ENCODE measurements at regions not wholly inside any gene's neighbourhood (a gene's known extent, or its start where the extent isn't known, plus 50 kb on each side); places are given as distances from the start of the nearest gene placed in this dataset.

DNA sequence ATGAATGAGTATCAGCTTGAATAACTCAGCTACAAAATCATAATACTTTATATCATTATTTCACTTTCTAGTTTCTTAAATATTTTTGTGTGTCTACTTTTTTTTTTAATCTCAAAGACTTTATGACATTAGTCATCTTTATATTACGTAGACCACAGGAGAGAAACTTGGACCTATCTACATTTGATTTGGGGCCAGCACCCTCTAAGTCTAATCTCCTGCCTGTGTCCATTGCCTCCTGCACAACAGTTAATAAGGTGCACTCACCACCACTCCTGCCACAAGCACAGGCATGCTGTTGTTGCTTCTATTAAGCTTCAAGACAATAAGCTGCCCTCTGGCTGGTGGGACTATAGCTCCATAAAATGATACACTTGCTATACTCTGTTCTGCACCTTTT lies 70.4 kb downstream of the DIRAS3 start:
- H3K4me1 ChIP-seq = peaks cover 0 to 10% (median 0%) of the 10 kb centered on the region in 12 donors
- no peaks in the 10 kb centered on the region for H3K36me3 ChIP-seq
- no peak overlapping the region for H3K4me3 ChIP-seq
- ATAC-seq (no peak), DNase-seq (no peak)
- 52 to 72% (median 59%) methylated on average over 1 of the region's 1 CpG for WGBS, 4 donors
- TF ChIP-seq, protein P1, sequence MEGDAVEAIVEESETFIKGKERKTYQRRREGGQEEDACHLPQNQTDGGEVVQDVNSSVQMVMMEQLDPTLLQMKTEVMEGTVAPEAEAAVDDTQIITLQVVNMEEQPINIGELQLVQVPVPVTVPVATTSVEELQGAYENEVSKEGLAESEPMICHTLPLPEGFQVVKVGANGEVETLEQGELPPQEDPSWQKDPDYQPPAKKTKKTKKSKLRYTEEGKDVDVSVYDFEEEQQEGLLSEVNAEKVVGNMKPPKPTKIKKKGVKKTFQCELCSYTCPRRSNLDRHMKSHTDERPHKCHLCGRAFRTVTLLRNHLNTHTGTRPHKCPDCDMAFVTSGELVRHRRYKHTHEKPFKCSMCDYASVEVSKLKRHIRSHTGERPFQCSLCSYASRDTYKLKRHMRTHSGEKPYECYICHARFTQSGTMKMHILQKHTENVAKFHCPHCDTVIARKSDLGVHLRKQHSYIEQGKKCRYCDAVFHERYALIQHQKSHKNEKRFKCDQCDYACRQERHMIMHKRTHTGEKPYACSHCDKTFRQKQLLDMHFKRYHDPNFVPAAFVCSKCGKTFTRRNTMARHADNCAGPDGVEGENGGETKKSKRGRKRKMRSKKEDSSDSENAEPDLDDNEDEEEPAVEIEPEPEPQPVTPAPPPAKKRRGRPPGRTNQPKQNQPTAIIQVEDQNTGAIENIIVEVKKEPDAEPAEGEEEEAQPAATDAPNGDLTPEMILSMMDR (IDR thresholded peaks at IDR 0.05) = no peak
- TF ChIP-seq POLR2A (IDR thresholded peaks at IDR 0.05) = no peak
- no peak overlapping the region for H3K27ac ChIP-seq
- intact Hi-C loops (cut with DNase I) = no loop called here
- H3K27me3 ChIP-seq = no peaks in the 10 kb centered on the region
- H3K9me3 ChIP-seq = no peaks in the 10 kb centered on the region

DNA sequence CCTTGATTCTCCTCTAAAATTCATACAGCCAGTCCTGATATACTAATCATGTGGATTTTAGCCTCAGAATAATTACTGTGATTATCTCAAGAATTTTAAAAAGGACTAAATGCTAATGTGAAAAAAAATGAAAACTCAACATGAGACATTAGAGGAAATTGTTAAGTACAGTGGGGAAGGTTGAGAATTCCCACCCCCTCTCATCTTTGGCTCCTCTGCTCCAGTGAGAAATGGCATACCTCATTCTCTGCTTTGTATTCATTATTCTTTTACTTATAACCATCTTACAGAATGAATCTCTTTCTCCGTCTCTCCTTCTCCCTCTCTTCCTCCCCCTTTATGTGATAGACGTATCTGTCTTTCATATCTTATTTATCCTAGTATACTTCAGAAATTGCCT lies 70.9 kb downstream of the DIRAS3 start:
- intact Hi-C loops (cut with DNase I) = no loop called here

DNA sequence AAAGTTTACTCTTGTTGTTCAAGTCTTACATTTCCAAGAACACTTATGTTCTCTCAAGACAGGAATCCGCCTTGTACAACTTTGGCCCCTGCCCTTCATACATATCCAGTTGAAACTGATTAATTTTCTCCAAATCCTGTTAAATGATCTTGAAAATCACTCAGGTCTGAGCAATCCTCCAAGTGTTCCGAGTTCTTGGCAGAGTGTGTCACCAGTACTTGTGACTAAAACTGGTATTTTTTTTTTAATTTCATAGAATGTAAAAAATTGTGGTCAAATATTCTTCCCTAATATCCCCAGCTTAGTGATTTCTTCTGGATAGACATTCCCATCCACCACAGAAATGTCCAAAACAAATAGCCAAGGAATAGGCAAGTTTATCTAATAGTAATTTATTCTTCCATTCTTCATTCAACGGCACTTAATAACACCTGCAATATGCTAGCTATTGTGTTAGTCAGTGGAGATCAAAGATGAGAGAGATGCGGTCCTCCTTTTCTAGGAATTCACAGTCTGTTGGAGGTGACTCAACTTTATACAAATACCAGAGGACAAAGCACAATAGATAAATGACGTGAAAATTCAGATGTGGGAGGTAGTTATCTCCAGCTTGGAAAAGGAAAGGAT lies 71.4 kb downstream of the DIRAS3 start:
- Histone ChIP-seq H3K4me3 (no peak overlapping the region), H3K4me1 (peaks cover 0 to 10% (median 0%) of the 10 kb centered on the region in 12 donors), H3K27ac (no peak overlapping the region), H3K9me3 (no peaks in the 10 kb centered on the region), H3K27me3 (no peaks in the 10 kb centered on the region), H3K36me3 (no peaks in the 10 kb centered on the region)
- intact Hi-C loops (cut with DNase I) = no loop called here
- DNase-seq (no peak), ATAC-seq (no peak)
- 57 to 66% (median 63%) methylated on average over 5 of the region's 5 CpGs for WGBS, 4 donors
- TF ChIP-seq, protein P1 (IDR thresholded peaks at IDR 0.05) = no peak
- TF ChIP-seq POLR2A (IDR thresholded peaks at IDR 0.05) = no peak

More for the DNA sequence above, 70.9 kb downstream of the DIRAS3 start:
- no peaks in the 10 kb centered on the region for H3K9me3 ChIP-seq
- no peak for ATAC-seq
- no peaks in the 10 kb centered on the region for H3K27me3 ChIP-seq
- WGBS, 4 donors = 69 to 89% (median 81%) methylated on average over 2 of the region's 2 CpGs
- H3K27ac ChIP-seq = no peak overlapping the region
- H3K4me1 ChIP-seq = peaks cover 0 to 10% (median 0%) of the 10 kb centered on the region in 12 donors
- no peaks in the 10 kb centered on the region for H3K36me3 ChIP-seq
- H3K4me3 ChIP-seq = no peak overlapping the region
- no peak for DNase-seq
- TF ChIP-seq, protein P1 (IDR thresholded peaks at IDR 0.05) = no peak
- TF ChIP-seq POLR2A (IDR thresholded peaks at IDR 0.05) = no peak

DNA sequence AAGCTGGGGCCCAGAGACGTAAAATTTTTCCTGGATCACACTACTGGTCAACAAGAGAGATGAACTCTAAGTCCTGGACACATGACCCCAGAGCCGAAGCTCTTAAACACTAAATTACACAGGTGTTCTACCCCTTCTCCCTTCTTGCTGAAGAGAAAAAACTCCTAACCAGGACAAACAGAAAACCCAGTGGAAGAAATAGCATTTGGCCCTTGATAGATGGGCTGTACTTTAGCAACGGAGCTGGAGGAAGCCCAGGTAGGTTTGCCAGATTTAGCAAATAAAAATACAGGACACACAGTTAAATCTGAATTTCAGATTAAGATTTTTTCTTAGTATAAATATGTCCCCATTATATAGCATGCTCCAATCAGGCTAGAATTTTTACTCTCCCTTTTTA lies 72.7 kb downstream of the DIRAS3 start:
- DNase-seq = no peak
- no peaks in the 10 kb centered on the region for H3K36me3 ChIP-seq
- H3K4me3 ChIP-seq = no peak overlapping the region
- ATAC-seq = no peak
- TF ChIP-seq, protein P1 (IDR thresholded peaks at IDR 0.05) = no peak
- no peak for TF ChIP-seq POLR2A (IDR thresholded peaks at IDR 0.05)
- H3K4me1 ChIP-seq = peaks cover 0 to 10% (median 0%) of the 10 kb centered on the region in 12 donors
- no peak overlapping the region for H3K27ac ChIP-seq
- no peaks in the 10 kb centered on the region for H3K9me3 ChIP-seq
- no peaks in the 10 kb centered on the region for H3K27me3 ChIP-seq
- 61 to 79% (median 71%) methylated on average over 3 of the region's 3 CpGs for WGBS, 4 donors
- intact Hi-C loops (cut with DNase I) = no loop called here

Measured in heart left ventricle (tissue), 16 donors.